ENCODE measurements at regions not wholly inside any gene's neighbourhood (a gene's known extent, or its start where the extent isn't known, plus 50 kb on each side); places are given as distances from the start of the nearest gene placed in this dataset.

DNA sequence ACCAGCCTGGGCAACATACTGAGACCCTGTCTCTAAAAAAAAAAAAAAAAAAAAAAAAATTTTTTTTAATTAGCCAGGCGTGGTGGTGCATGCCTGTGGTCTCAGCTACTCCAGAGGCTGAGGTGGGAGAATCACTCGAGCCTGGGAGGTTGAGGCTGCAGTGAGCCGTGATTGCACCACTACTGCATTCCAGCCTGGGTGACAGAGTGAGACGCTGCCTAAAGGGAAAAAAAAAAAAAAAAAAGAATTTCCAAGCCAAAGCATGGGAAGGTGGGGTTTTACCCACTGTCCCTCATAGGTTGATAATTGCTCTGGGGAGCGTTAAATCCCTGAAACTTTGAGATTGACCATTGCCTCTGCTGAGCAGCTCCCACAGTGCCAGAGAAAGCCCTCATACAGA, 427.5 kb downstream of the BCOR start:
- no peaks in the 10 kb centered on the region for H3K4me1 ChIP-seq (ENCODE audit: insufficient read depth)
- no peak for TF ChIP-seq EP300 (IDR thresholded peaks at IDR 0.05)
- no peak for TF ChIP-seq CTCF (IDR thresholded peaks at IDR 0.05)
- TF ChIP-seq POLR2A (IDR thresholded peaks at IDR 0.05), result no peak
- H3K4me3 ChIP-seq, result no peak overlapping the region
- 72 to 80% (median 73%) methylated on average over 5 of the region's 5 CpGs for WGBS, 3 donors
- no peaks in the 10 kb centered on the region for H3K9me3 ChIP-seq
- DNase-seq, result no peak
- H3K36me3 ChIP-seq, result no peaks in the 10 kb centered on the region
- intact Hi-C loops (cut with DNase I), result no loop called here
- no peaks in the 10 kb centered on the region for H3K27me3 ChIP-seq
- H3K27ac ChIP-seq, result no peak overlapping the region

GRCh38 chrX:39672405-39672804, 425.4 kb downstream of the BCOR start:
- Histone ChIP-seq H3K36me3 (no peaks in the 10 kb centered on the region), H3K9me3 (no peaks in the 10 kb centered on the region), H3K4me3 (no peak overlapping the region), H3K4me1 (ENCODE audit: insufficient read depth) (no peaks in the 10 kb centered on the region), H3K27me3 (no peaks in the 10 kb centered on the region), H3K27ac (no peak overlapping the region)
- intact Hi-C loops (cut with DNase I), result no loop called here
- WGBS, 3 donors, result 79 to 91% (median 83%) methylated on average over 2 of the region's 2 CpGs
- DNase-seq, result no peak
- TF ChIP-seq POLR2A (IDR thresholded peaks at IDR 0.05) (no peak), EP300 (IDR thresholded peaks at IDR 0.05) (no peak), CTCF (IDR thresholded peaks at IDR 0.05) (no peak)

- H3K27ac ChIP-seq, result no peak overlapping the region
- no peak for DNase-seq
- intact Hi-C loops (cut with DNase I), result no loop called here
- 76 to 80% (median 78%) methylated on average over 5 of the region's 5 CpGs for WGBS, 3 donors
- no peaks in the 10 kb centered on the region for H3K36me3 ChIP-seq
- no peaks in the 10 kb centered on the region for H3K4me1 ChIP-seq (ENCODE audit: insufficient read depth)
- TF ChIP-seq EP300 (IDR thresholded peaks at IDR 0.05) (no peak), CTCF (IDR thresholded peaks at IDR 0.05) (no peak)
- H3K9me3 ChIP-seq, result no peaks in the 10 kb centered on the region
- H3K27me3 ChIP-seq, result no peaks in the 10 kb centered on the region
- H3K4me3 ChIP-seq, result no peak overlapping the region
Observed at GRCh38 chrX:39674490-39675161, 423.1 kb downstream of the BCOR start.

DNA sequence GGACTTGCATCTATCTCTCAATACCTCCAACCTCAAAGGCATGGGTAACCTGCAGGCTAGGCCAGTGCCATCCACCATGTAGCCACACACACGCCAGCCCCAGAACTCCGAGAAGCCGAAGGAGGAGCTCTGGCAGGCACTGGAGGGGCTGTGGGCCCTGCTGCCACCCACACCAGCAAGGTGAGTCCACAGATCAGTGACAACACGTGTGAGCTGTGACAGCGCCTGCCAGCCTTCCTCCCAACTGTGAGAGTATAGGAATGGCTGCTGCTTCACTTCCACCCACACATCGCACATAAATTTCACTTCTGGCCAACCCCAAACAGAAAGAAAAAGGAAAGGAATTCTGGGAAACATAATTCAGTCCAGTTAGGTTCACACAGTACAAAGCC, 422.6 kb downstream of the BCOR start:
- no peaks in the 10 kb centered on the region for H3K9me3 ChIP-seq
- no peak overlapping the region for H3K4me3 ChIP-seq
- no peak overlapping the region for H3K27ac ChIP-seq
- no peak for TF ChIP-seq POLR2A (IDR thresholded peaks at IDR 0.05)
- no peak for TF ChIP-seq EP300 (IDR thresholded peaks at IDR 0.05)
- TF ChIP-seq CTCF (IDR thresholded peaks at IDR 0.05), result no peak
- no peaks in the 10 kb centered on the region for H3K36me3 ChIP-seq
- no peaks in the 10 kb centered on the region for H3K4me1 ChIP-seq (ENCODE audit: insufficient read depth)
- no peaks in the 10 kb centered on the region for H3K27me3 ChIP-seq
- DNase-seq, result no peak
- intact Hi-C loops (cut with DNase I), result no loop called here
- WGBS, 3 donors, result 80 to 96% (median 83%) methylated on average over 6 of the region's 6 CpGs

All from ovary (tissue), 7 donors.